PC-9 (cell line): ENCODE measurements at regions not wholly inside any gene's neighbourhood (a gene's known extent, or its start where the extent isn't known, plus 50 kb on each side); places are given as distances from the start of the nearest gene placed in this dataset.

ENCODE experiments used
- BruUV-seq: library from RNA; stranded (reverse); fragments of 400-500 nt; replicated peaks from 2 replicates; lab custom pipeline; 2021; lab: Mats Ljungman, UMichigan
- CTCF ChIA-PET: fragments of 300-600 bp; sonication (Branson Sonifier 250); formaldehyde crosslinking; loops from one replicate; lab custom pipeline; 2022; ENCODE audit warnings: antibody characterized with exemption; lab: Charles Lee
- POLR2A ChIA-PET: fragments of 300-600 bp; sonication (Branson Sonifier 250); formaldehyde crosslinking; loops from one replicate; lab custom pipeline; 2022; ENCODE audit warnings: antibody characterized with exemption; ENCODE audit not compliant: unreplicated experiment; lab: Charles Lee
- DNase-seq, 2 experiments: peaks; one replicate each; pipeline versions ENCODE4 v3.0.0 to v3.0.0-alpha.2; 2015 to 2022; ENCODE audit warnings: mixed read lengths in 1 of 2
- H2AFZ ChIP-seq: fragments of 200-600 bp; sonication (generic); 2 replicates; pipeline ENCODE4 v1.8.1; 2017; ENCODE audit warnings: antibody characterized with exemption
- H3F3A ChIP-seq: fragments of 200-600 bp; sonication (generic); 2 replicates; pipeline ENCODE4 v1.8.1; 2017; ENCODE audit warnings: antibody characterized with exemption, mild to moderate bottlenecking, low read depth; ENCODE audit not compliant: insufficient read depth
- H3K27ac ChIP-seq: fragments of 200-600 bp; sonication (generic); 2 replicates; pipeline ENCODE4 v1.6.1; 2016; ENCODE audit warnings: mixed run types
- H3K27me3 ChIP-seq: fragments of 200-600 bp; sonication (generic); 2 replicates; pipeline ENCODE4 v1.6.1; 2016; ENCODE audit warnings: low read depth, mixed run types; ENCODE audit not compliant: insufficient read depth
- H3K36me3 ChIP-seq: fragments of 200-600 bp; sonication (generic); 2 replicates; pipeline ENCODE4 v1.6.1; 2016; ENCODE audit warnings: low read depth, mixed run types
- H3K4me1 ChIP-seq: fragments of 200-600 bp; sonication (generic); replicated peaks from 2 replicates; pipeline ENCODE4 v1.6.1; 2016; ENCODE audit warnings: mixed run types; ENCODE audit not compliant: insufficient read depth
- H3K4me2 ChIP-seq: fragments of 200-600 bp; sonication (generic); 2 replicates; pipeline ENCODE4 v1.6.1; 2017; ENCODE audit warnings: mixed run types
- H3K4me3 ChIP-seq: fragments of 200-600 bp; sonication (generic); 2 replicates; pipeline ENCODE4 v1.6.1; 2016; ENCODE audit warnings: mixed run types
- H3K79me2 ChIP-seq: fragments of 200-600 bp; sonication (generic); 2 replicates; pipeline ENCODE4 v1.6.1; 2017; ENCODE audit warnings: low read depth, mixed run types
- H3K9me2 ChIP-seq: fragments of 200-600 bp; sonication (generic); 2 replicates; pipeline ENCODE4 v1.8.1; 2017; ENCODE audit warnings: mild to moderate bottlenecking; ENCODE audit not compliant: insufficient read depth
- H3K9me3 ChIP-seq: fragments of 200-600 bp; sonication (generic); 2 replicates; pipeline ENCODE4 v1.8.1; 2016; ENCODE audit warnings: low read depth; ENCODE audit not compliant: insufficient read depth
- H4K20me1 ChIP-seq: fragments of 200-600 bp; sonication (generic); 2 replicates; pipeline ENCODE4 v1.8.1; 2017; ENCODE audit not compliant: insufficient read depth
- CTCF ChIP-seq: fragments of 200-600 bp; sonication (generic); conservative IDR thresholded peaks from 2 replicates; pipeline ENCODE4 v1.6.1; 2017; ENCODE audit warnings: mixed run types, antibody characterized with exemption, mild to moderate bottlenecking, moderate library complexity
- EZH2 ChIP-seq: fragments of 200-600 bp; sonication (generic); IDR thresholded peaks from 2 replicates; pipeline ENCODE4 v1.8.0; 2017; ENCODE audit warnings: antibody characterized with exemption, low read depth
- intact Hi-C: fragments of 100-400 bp; cut with micrococcal nuclease; formaldehyde crosslinking; loops from one replicate; pipeline ENCODE4 v1.10.0; 2022; ENCODE audit not compliant: unreplicated experiment

- Histone ChIP-seq H3F3A (no peaks in the 10 kb centered on the region), H3K79me2 (no peaks in the 10 kb centered on the region), H3K9me3 (no peaks in the 10 kb centered on the region), H3K9me2 (no peaks in the 10 kb centered on the region), H3K36me3 (no peaks in the 10 kb centered on the region), H3K4me3 (no peak overlapping the region), H3K27ac (no peak overlapping the region), H3K4me1 (no peaks in the 10 kb centered on the region), H4K20me1 (no peaks in the 10 kb centered on the region), H2AFZ (no peak overlapping the region), H3K4me2 (no peak overlapping the region), H3K27me3 (peaks cover 25% of the 10 kb centered on the region; the same call in 1 of the 2 replicates)
- BruUV-seq: no TSS peak
- intact Hi-C loops: no loop called here
- ChIA-PET CTCF (no interaction called here), POLR2A (no interaction called here)
- DNase-seq: no peak
- no peak for TF ChIP-seq EZH2
- TF ChIP-seq CTCF: no peak
Observed at GRCh38 chr15:97712530-97712929, 248.0 kb upstream of the ARRDC4 start.

DNA sequence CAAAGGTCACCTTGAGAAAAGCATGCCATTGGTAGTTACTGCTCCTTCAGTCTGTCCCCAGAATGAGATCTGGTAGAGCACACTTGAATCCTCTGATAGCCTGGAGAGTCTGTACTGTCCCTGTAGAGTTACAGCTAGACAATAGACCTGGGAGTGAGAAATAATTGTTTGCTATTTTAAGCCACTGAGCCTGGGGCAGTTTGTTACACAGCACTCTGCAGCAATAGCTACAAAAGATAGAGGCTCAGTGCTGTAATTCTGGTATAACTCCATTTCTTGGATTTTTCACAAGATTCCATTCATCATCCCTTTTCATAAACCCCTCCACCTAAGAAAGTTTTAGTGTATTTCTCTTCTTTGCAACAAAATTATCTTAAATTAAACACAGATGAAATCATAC is 242.7 kb upstream of the ARRDC4 start:
- Histone ChIP-seq H3K36me3 (no peaks in the 10 kb centered on the region), H3K9me3 (no peaks in the 10 kb centered on the region), H3K27me3 (no peaks in the 10 kb centered on the region), H3K79me2 (no peaks in the 10 kb centered on the region), H3K4me1 (no peaks in the 10 kb centered on the region), H3K27ac (no peak overlapping the region), H3K4me3 (no peak overlapping the region), H4K20me1 (no peaks in the 10 kb centered on the region), H3F3A (no peaks in the 10 kb centered on the region), H3K4me2 (no peak overlapping the region), H2AFZ (no peak overlapping the region), H3K9me2 (no peaks in the 10 kb centered on the region)
- intact Hi-C loops: no loop called here
- TF ChIP-seq CTCF: no peak
- TF ChIP-seq EZH2: no peak
- DNase-seq: no peak
- no TSS peak for BruUV-seq
- ChIA-PET CTCF (no interaction called here), POLR2A (no interaction called here)

DNA sequence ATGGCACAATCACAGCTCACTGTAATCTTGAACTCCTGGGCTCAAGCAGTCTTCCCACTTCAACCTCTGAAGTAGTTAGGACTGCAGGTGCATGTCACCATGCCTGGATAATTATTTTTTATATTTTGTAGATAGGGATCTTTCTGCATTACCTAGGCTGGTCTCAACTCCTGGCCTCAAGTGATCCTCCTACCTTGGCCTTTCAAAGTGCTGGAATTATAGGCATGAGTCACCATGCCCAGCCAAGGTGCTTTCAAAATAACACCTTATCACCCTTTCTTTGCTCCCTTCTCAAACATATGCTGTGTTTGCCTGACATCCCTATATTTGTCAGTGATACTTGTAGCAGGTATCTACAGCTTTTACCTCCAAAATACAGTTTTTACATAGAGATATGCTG is 242.0 kb upstream of the ARRDC4 start:
- H3K27me3 ChIP-seq: no peaks in the 10 kb centered on the region
- no peaks in the 10 kb centered on the region for H4K20me1 ChIP-seq
- no peaks in the 10 kb centered on the region for H3K4me1 ChIP-seq
- no peaks in the 10 kb centered on the region for H3F3A ChIP-seq
- BruUV-seq: no TSS peak
- intact Hi-C loops: no loop called here
- H3K4me3 ChIP-seq: no peak overlapping the region
- H3K36me3 ChIP-seq: no peaks in the 10 kb centered on the region
- no peak overlapping the region for H3K27ac ChIP-seq
- no peak for DNase-seq
- CTCF ChIA-PET: no interaction called here
- TF ChIP-seq EZH2 (no peak), CTCF (no peak)
- H2AFZ ChIP-seq: no peak overlapping the region
- H3K79me2 ChIP-seq: no peaks in the 10 kb centered on the region
- POLR2A ChIA-PET: no interaction called here
- no peak overlapping the region for H3K4me2 ChIP-seq
- no peaks in the 10 kb centered on the region for H3K9me3 ChIP-seq
- H3K9me2 ChIP-seq: no peaks in the 10 kb centered on the region
